HepG2 (cell line): ENCODE measurements at regions not wholly inside any gene's neighbourhood (a gene's known extent, or its start where the extent isn't known, plus 50 kb on each side); places are given as distances from the start of the nearest gene placed in this dataset.
"Not testable (repeated sequence)": the region's sequence is repeated elsewhere in the genome, so short reads cannot be mapped to it uniquely, and the experiment has no call there.

Source experiments
- ARID2 ChIP-seq: sonication (generic); formaldehyde crosslinking; IDR thresholded peaks from 2 replicates; pipeline ENCODE4 v1.8.1; 2022; ENCODE audit warnings: mild to moderate bottlenecking, missing genetic modification reagents, borderline replicate concordance
- ARNTL ChIP-seq: sonication (generic); formaldehyde crosslinking; IDR thresholded peaks from 2 replicates; pipeline ENCODE4 v1.4.0; 2020; ENCODE audit warnings: mild to moderate bottlenecking, missing genetic modification reagents
- BRD4 ChIP-seq: sonication (generic); formaldehyde crosslinking; IDR thresholded peaks from 2 replicates; pipeline ENCODE4 v1.4.0; 2020; ENCODE audit warnings: missing genetic modification reagents
- CREB1 ChIP-seq, 2 experiments: fragments of 450-650 bp in 1 of 2; IDR thresholded peaks; 2 replicates each; pipeline ENCODE4 v1.6.1; 2016 to 2017; ENCODE audit warnings: control low read depth in 1 of 2, mild to moderate bottlenecking in 1 of 2, missing compliant biosample characterization in 1 of 2, missing genetic modification characterization in 1 of 2
- FOXK2 ChIP-seq: fragments of 450-650 bp; IDR thresholded peaks from 2 replicates; pipeline ENCODE4 v1.6.1; 2016
- MAZ ChIP-seq, 2 experiments: sonication (generic) in 1 of 2; formaldehyde crosslinking in 1 of 2; IDR thresholded peaks; 2 replicates each; pipeline versions ENCODE4 v1.5.0 to v1.6.1; 2012 to 2020; ENCODE audit warnings: low read depth in 2 of 2, mild to moderate bottlenecking in 2 of 2, borderline replicate concordance in 1 of 2, improper control_type of control experiment in 1 of 2, low read length in 1 of 2, missing genetic modification reagents in 1 of 2, moderate library complexity in 1 of 2
- SUZ12 ChIP-seq: fragments of 150-350 bp; IDR thresholded peaks from 2 replicates; pipeline ENCODE4 v1.6.1; 2014; ENCODE audit warnings: low read depth, low read length
- YY1 ChIP-seq: IDR thresholded peaks from 2 replicates; pipeline ENCODE4 v1.6.1; 2011; ENCODE audit warnings: low read length, low read depth, moderate library complexity, mild to moderate bottlenecking; ENCODE audit not compliant: insufficient read depth, insufficient replicate concordance
- ZBTB1 ChIP-seq: sonication (generic); formaldehyde crosslinking; IDR thresholded peaks from 2 replicates; pipeline ENCODE4 v1.4.0; 2020; ENCODE audit warnings: missing genetic modification reagents, borderline replicate concordance
- ZC3H4 ChIP-seq: sonication (generic); formaldehyde crosslinking; IDR thresholded peaks from 2 replicates; pipeline ENCODE4 v1.4.0; 2020; ENCODE audit warnings: missing genetic modification reagents, borderline replicate concordance
- ZNF350 ChIP-seq: sonication (generic); formaldehyde crosslinking; IDR thresholded peaks from 2 replicates; pipeline ENCODE4 v1.4.0; 2020; ENCODE audit warnings: mild to moderate bottlenecking, low read depth, missing genetic modification reagents, borderline replicate concordance
- TF ChIP-seq, protein P1 (sequence below): sonication (generic); formaldehyde crosslinking; IDR thresholded peaks from 2 replicates; pipeline ENCODE4 v1.5.0; 2020; ENCODE audit warnings: mild to moderate bottlenecking, missing genetic modification reagents, moderate library complexity
- TF ChIP-seq, protein P2 (sequence below): sonication (generic); formaldehyde crosslinking; conservative IDR thresholded peaks from 2 replicates; pipeline ENCODE4 v1.8.0; 2022; ENCODE audit warnings: low read depth, missing genetic modification reagents
- TF ChIP-seq, protein P3 (sequence below): sonication (generic); formaldehyde crosslinking; IDR thresholded peaks from 2 replicates; pipeline ENCODE4 v1.5.1; 2020; ENCODE audit warnings: mild to moderate bottlenecking, missing genetic modification reagents

- not testable (repeated sequence) for TF ChIP-seq YY1; CREB1 (IDR thresholded peaks at IDR 0.05); CREB1 (CRISPR knock-in tag; IDR thresholded peaks at IDR 0.05); SUZ12; FOXK2; ZC3H4; ARNTL (CRISPR knock-in tag); ZNF350 (CRISPR knock-in tag); ARID2 (CRISPR knock-in tag); ZBTB1 (CRISPR knock-in tag); MAZ (IDR thresholded peaks at IDR 0.05; ENCODE audit: borderline replicate concordance, low read depth, low read length); MAZ (CRISPR knock-in tag; IDR thresholded peaks at IDR 0.05; ENCODE audit: low read depth); BRD4 (CRISPR knock-in tag)
- TF ChIP-seq, protein P1, sequence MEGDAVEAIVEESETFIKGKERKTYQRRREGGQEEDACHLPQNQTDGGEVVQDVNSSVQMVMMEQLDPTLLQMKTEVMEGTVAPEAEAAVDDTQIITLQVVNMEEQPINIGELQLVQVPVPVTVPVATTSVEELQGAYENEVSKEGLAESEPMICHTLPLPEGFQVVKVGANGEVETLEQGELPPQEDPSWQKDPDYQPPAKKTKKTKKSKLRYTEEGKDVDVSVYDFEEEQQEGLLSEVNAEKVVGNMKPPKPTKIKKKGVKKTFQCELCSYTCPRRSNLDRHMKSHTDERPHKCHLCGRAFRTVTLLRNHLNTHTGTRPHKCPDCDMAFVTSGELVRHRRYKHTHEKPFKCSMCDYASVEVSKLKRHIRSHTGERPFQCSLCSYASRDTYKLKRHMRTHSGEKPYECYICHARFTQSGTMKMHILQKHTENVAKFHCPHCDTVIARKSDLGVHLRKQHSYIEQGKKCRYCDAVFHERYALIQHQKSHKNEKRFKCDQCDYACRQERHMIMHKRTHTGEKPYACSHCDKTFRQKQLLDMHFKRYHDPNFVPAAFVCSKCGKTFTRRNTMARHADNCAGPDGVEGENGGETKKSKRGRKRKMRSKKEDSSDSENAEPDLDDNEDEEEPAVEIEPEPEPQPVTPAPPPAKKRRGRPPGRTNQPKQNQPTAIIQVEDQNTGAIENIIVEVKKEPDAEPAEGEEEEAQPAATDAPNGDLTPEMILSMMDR (CRISPR knock-in tag), result not testable (repeated sequence)
- TF ChIP-seq, protein P2, sequence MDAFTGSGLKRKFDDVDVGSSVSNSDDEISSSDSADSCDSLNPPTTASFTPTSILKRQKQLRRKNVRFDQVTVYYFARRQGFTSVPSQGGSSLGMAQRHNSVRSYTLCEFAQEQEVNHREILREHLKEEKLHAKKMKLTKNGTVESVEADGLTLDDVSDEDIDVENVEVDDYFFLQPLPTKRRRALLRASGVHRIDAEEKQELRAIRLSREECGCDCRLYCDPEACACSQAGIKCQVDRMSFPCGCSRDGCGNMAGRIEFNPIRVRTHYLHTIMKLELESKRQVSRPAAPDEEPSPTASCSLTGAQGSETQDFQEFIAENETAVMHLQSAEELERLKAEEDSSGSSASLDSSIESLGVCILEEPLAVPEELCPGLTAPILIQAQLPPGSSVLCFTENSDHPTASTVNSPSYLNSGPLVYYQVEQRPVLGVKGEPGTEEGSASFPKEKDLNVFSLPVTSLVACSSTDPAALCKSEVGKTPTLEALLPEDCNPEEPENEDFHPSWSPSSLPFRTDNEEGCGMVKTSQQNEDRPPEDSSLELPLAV (CRISPR knock-in tag), result not testable (repeated sequence)
- TF ChIP-seq, protein P3, sequence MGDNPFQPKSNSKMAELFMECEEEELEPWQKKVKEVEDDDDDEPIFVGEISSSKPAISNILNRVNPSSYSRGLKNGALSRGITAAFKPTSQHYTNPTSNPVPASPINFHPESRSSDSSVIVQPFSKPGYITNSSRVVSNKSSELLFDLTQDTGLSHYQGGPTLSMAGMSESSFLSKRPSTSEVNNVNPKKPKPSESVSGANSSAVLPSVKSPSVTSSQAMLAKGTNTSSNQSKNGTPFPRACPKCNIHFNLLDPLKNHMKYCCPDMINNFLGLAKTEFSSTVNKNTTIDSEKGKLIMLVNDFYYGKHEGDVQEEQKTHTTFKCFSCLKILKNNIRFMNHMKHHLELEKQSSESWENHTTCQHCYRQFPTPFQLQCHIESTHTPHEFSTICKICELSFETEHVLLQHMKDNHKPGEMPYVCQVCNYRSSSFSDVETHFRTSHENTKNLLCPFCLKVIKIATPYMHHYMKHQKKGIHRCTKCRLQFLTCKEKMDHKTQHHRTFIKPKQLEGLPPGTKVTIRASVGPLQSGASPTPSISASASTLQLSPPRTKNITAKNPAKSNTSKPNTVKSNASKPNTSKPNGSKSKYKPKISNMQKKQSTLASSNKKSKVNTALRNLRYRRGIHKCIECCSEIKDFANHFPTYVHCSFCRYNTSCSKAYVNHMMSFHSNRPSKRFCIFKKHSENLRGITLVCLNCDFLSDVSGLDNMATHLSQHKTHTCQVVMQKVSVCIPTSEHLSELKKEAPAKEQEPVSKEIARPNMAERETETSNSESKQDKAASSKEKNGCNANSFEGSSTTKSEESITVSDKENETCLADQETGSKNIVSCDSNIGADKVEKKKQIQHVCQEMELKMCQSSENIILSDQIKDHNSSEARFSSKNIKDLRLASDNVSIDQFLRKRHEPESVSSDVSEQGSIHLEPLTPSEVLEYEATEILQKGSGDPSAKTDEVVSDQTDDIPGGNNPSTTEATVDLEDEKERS (CRISPR knock-in tag), result not testable (repeated sequence)
These were observed 544.6 kb upstream of the DEFB115 start for GRCh38 chr20:30712861-30713260.
